ENCODE measurements at regions not wholly inside any gene's neighbourhood (a gene's known extent, or its start where the extent isn't known, plus 50 kb on each side); places are given as distances from the start of the nearest gene placed in this dataset.

DNA sequence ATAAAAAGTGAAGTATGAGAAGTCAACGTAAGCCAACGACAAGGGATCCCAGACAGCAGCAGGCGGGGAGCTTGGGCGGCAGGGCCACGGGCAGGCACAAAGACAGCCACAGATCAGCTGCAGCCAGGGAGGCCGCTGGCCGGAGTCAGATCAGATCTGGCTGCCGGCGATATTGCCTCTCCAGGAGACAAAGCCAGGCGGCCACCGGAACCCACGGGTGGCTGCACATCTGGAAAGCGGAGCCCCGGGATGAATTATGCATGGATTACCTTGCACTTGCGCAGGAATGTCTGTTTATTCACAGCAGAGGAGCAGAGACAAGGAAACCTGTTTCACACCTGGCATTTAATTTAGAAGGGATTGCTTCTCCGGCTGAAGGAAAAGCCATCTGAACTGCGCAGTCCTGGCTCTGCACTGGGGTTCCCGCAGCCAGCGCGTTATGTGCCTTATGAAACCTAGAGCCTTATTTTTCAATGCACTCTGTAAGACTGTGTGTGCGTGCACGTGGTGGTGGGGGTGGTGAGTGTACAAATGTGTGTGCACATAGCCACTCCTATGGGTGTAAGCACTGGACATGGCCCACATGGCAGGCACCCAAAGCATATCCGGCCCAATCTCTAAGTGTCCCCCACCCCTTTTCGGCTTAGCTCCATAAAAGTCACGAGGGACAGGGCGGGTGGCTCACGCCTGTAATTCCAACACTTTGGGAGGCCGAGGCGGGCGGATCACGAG lies 427.8 kb upstream of the MCTP2 start:
- no peak for ATAC-seq
- Histone ChIP-seq H3K9me3 (replicated peaks; ENCODE audit: control insufficient read depth, insufficient read depth, low read length) (no peaks in the 10 kb centered on the region), H3K27ac (ENCODE audit: control insufficient read depth, insufficient read depth) (no peak overlapping the region), H3K4me3 (no peak overlapping the region), H3K27me3 (replicated peaks in 1 of 2; ENCODE audit: control insufficient read depth in 2 of 2, insufficient read depth in 2 of 2, low read length in 1 of 2) (no peaks in the 10 kb centered on the region), H3K36me3 (ENCODE audit: control insufficient read depth in 2 of 2, insufficient read depth in 2 of 2, low read length in 1 of 2) (no peaks in the 10 kb centered on the region), H3K79me2 (ENCODE audit: control insufficient read depth, insufficient read depth, low read length) (no peaks in the 10 kb centered on the region), H3K4me1 (ENCODE audit: control insufficient read depth, insufficient read depth, low read length) (no peaks in the 10 kb centered on the region), H3K9ac (ENCODE audit: control insufficient read depth, insufficient read depth, low read length) (no peak overlapping the region), H4K20me1 (ENCODE audit: control insufficient read depth, insufficient read depth) (no peaks in the 10 kb centered on the region), H3K4me2 (ENCODE audit: control insufficient read depth, insufficient read depth) (no peak overlapping the region), H2AFZ (ENCODE audit: control insufficient read depth, low read depth, low read length) (no peak overlapping the region)
- SMC1A ChIA-PET (ENCODE audit: uncharacterized antibody, unreplicated experiment), result no interaction called here
- WGBS (ENCODE audit: insufficient coverage, insufficient replicate concordance, low lambda C conversion rate, missing lambda C conversion rate), result 59% methylated on average over 31 of the region's 31 CpGs
- FAIRE-seq, result no peak
- RAD21 ChIA-PET (ENCODE audit: unreplicated experiment), result interaction anchor here (0.6 kb wide), 1 partner anchor 366 kb away, joined by 5 read pairs; no protein-coding TSS in a partner anchor
- intact Hi-C loops (cut with micrococcal nuclease; ENCODE audit: unreplicated experiment), result no loop called here
- TF ChIP-seq NR2F1 (conservative IDR thresholded peaks at IDR 0.05) (no peak), PKNOX1 (IDR thresholded peaks at IDR 0.05) (no peak), JUNB (IDR thresholded peaks at IDR 0.05) (no peak), RUNX3 (IDR thresholded peaks at IDR 0.05; ENCODE audit: low read length) (no peak), CTCF (IDR thresholded peaks at IDR 0.05 in 2 of 3, conservative IDR thresholded peaks at IDR 0.05 in 1 of 3; ENCODE audit: control insufficient read depth in 2 of 3, extremely low read depth in 1 of 3, insufficient read depth in 1 of 3, low read depth in 3 of 3, low read length in 3 of 3) (no peak), HDAC6 (IDR thresholded peaks at IDR 0.05; ENCODE audit: unreplicated experiment) (no peak), JUND (IDR thresholded peaks at IDR 0.05; ENCODE audit: low read depth, low read length) (no peak)
- TF ChIP-seq, protein P1, sequence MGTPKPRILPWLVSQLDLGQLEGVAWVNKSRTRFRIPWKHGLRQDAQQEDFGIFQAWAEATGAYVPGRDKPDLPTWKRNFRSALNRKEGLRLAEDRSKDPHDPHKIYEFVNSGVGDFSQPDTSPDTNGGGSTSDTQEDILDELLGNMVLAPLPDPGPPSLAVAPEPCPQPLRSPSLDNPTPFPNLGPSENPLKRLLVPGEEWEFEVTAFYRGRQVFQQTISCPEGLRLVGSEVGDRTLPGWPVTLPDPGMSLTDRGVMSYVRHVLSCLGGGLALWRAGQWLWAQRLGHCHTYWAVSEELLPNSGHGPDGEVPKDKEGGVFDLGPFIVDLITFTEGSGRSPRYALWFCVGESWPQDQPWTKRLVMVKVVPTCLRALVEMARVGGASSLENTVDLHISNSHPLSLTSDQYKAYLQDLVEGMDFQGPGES (IDR thresholded peaks at IDR 0.05), result no peak
- TF ChIP-seq, protein P2, sequence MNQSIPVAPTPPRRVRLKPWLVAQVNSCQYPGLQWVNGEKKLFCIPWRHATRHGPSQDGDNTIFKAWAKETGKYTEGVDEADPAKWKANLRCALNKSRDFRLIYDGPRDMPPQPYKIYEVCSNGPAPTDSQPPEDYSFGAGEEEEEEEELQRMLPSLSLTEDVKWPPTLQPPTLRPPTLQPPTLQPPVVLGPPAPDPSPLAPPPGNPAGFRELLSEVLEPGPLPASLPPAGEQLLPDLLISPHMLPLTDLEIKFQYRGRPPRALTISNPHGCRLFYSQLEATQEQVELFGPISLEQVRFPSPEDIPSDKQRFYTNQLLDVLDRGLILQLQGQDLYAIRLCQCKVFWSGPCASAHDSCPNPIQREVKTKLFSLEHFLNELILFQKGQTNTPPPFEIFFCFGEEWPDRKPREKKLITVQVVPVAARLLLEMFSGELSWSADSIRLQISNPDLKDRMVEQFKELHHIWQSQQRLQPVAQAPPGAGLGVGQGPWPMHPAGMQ (IDR thresholded peaks at IDR 0.05; ENCODE audit: borderline replicate concordance), result no peak
- CTCF ChIA-PET, result no interaction called here
- in situ Hi-C loops (cut with MboI), result no loop called here
- POLR2A ChIA-PET, result interaction anchor here (0.6 kb wide), 1 partner anchor 70 kb away, joined by 4 read pairs; no protein-coding TSS in a partner anchor
- DNase-seq (ENCODE audit: low read depth, low spot score), result no peak
- no TSS peak for BruUV-seq (replicated peaks)

Measured in GM12878 (cell line).